OCI-LY3 (cell line): ENCODE measurements at regions not wholly inside any gene's neighbourhood (a gene's known extent, or its start where the extent isn't known, plus 50 kb on each side); places are given as distances from the start of the nearest gene placed in this dataset.

ENCODE experiments used
- CTCF ChIP-seq: fragments of 200-600, 300-600 bp; sonication (generic); IDR thresholded peaks from 2 replicates; pipeline ENCODE4 v1.5.1; 2014; ENCODE audit warnings: antibody characterized with exemption, low read length, low read depth
- EZH2phosphoT487 ChIP-seq: fragments of 200-600 bp; shearing (Covaris generic); IDR thresholded peaks from 2 replicates; pipeline ENCODE4 v1.6.1; 2018; ENCODE audit warnings: antibody characterized with exemption, mixed run types, low read depth

- no peak for TF ChIP-seq CTCF
- no peak for TF ChIP-seq EZH2phosphoT487
Measured at GRCh38 chr1:209455145-209455544, 128.4 kb upstream of the CAMK1G start.
